HEK293T (cell line): ENCODE measurements at regions not wholly inside any gene's neighbourhood (a gene's known extent, or its start where the extent isn't known, plus 50 kb on each side); places are given as distances from the start of the nearest gene placed in this dataset.

ENCODE experiments used
- ARNT ChIP-seq: fragments of 450-650 bp; IDR thresholded peaks from 2 replicates; pipeline ENCODE4 v1.6.1; 2017; ENCODE audit warnings: mild to moderate bottlenecking
- BHLHE40 ChIP-seq: fragments of 450-650 bp; IDR thresholded peaks from 2 replicates; pipeline ENCODE4 v1.6.1; 2016; ENCODE audit warnings: mild to moderate bottlenecking, moderate library complexity, borderline replicate concordance
- FOXK2 ChIP-seq: fragments of 450-650 bp; IDR thresholded peaks from 2 replicates; pipeline ENCODE4 v1.6.1; 2016; ENCODE audit warnings: mild to moderate bottlenecking
- FOXM1 ChIP-seq: fragments of 450-650 bp; IDR thresholded peaks from 2 replicates; pipeline ENCODE4 v1.6.1; 2017; ENCODE audit warnings: mild to moderate bottlenecking, borderline replicate concordance
- HDGF ChIP-seq: fragments of 450-650 bp; IDR thresholded peaks from 2 replicates; pipeline ENCODE4 v1.6.1; 2017; ENCODE audit warnings: antibody characterized with exemption, borderline replicate concordance
- L3MBTL2 ChIP-seq: fragments of 450-650 bp; conservative IDR thresholded peaks from 2 replicates; pipeline ENCODE4 v1.6.1; 2016; ENCODE audit warnings: mild to moderate bottlenecking
- LEF1 ChIP-seq: fragments of 450-650 bp; IDR thresholded peaks from 2 replicates; pipeline ENCODE4 v1.6.1; 2017; ENCODE audit warnings: mild to moderate bottlenecking, borderline replicate concordance
- SP1 ChIP-seq: fragments of 450-650 bp; IDR thresholded peaks from 2 replicates; pipeline ENCODE4 v1.6.1; 2017
- SUZ12 ChIP-seq: fragments of 450-650 bp; IDR thresholded peaks from 2 replicates; pipeline ENCODE4 v1.6.1; 2016; ENCODE audit warnings: mild to moderate bottlenecking
- TARDBP ChIP-seq: fragments of 450-650 bp; IDR thresholded peaks from 2 replicates; pipeline ENCODE4 v1.6.1; 2016
- ZNF384 ChIP-seq: fragments of 450-650 bp; IDR thresholded peaks from 2 replicates; pipeline ENCODE4 v1.6.1; 2016
- TF ChIP-seq, protein P1 (sequence below): fragments of 450-650 bp; IDR thresholded peaks from 2 replicates; pipeline ENCODE4 v1.6.1; 2016

DNA sequence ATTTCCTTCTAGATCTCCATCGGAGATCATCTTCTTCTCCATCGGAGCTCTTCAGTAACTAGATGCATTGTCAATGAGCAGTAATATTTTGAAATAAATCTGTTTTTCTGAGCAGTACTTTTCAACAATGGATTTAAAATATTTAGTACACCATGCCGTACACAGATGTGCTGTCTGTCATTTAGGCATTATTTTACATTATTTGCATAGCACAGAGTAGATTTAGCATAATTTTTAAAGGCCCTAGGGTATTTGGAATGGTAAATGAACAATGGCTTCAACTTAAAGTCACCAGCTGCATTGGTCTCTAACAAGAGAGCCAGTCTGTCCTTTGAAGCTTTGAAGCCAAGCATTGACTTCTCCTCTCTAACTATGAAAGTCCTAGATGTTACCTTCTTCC, 95.4 kb upstream of the ANKFN1 start:
- TF ChIP-seq TARDBP (no peak), L3MBTL2 (no peak), SUZ12 (no peak), ARNT (no peak), LEF1 (no peak), SP1 (no peak), HDGF (no peak), FOXM1 (no peak), BHLHE40 (no peak), FOXK2 (no peak), ZNF384 (no peak)
- TF ChIP-seq, protein P1, sequence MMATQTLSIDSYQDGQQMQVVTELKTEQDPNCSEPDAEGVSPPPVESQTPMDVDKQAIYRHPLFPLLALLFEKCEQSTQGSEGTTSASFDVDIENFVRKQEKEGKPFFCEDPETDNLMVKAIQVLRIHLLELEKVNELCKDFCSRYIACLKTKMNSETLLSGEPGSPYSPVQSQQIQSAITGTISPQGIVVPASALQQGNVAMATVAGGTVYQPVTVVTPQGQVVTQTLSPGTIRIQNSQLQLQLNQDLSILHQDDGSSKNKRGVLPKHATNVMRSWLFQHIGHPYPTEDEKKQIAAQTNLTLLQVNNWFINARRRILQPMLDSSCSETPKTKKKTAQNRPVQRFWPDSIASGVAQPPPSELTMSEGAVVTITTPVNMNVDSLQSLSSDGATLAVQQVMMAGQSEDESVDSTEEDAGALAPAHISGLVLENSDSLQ = no peak
